ENCODE measurements at regions not wholly inside any gene's neighbourhood (a gene's known extent, or its start where the extent isn't known, plus 50 kb on each side); places are given as distances from the start of the nearest gene placed in this dataset.

DNA sequence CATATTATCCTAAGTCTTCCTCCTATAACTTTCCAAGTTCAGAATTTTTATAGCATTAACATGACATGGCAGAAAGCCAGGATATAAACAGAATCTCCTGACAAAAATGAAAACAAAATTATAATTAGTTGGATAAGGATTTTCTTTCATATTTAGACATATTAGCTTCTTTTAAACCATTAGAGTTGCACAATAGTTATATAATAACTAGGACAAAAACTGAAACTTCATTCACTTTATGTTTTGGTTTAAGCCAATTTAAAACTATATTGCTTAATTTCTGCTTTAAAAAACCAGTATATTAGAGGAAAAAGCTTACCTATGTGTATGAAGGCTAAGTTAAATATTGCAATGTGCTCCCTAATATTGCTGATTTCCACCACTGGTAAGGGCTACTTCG lies 254.8 kb downstream of the GPD2 start:
- Histone ChIP-seq H3K79me2 (ENCODE audit: control insufficient read depth, insufficient read depth, low read length) (no peaks in the 10 kb centered on the region), H3K9me1 (replicated peaks; ENCODE audit: control insufficient read depth, extremely low read depth, insufficient read depth, low read length) (no peaks in the 10 kb centered on the region), H3K27ac (ENCODE audit: insufficient read depth, low read depth, low read length) (no peak overlapping the region), H4K20me1 (replicated peaks; ENCODE audit: control insufficient read depth, extremely low read depth, insufficient read depth, low read length) (no peaks in the 10 kb centered on the region), H2AFZ (ENCODE audit: low read depth, low read length) (no peak overlapping the region), H3K9me3 (replicated peaks; ENCODE audit: control insufficient read depth, insufficient read depth, low read length) (no peaks in the 10 kb centered on the region), H3K9ac (replicated peaks; ENCODE audit: extremely low read depth, insufficient read depth, low read length) (no peak overlapping the region), H3K4me1 (ENCODE audit: control insufficient read depth, extremely low read depth, insufficient read depth, low read length) (no peaks in the 10 kb centered on the region), H3K4me2 (ENCODE audit: insufficient read depth, low read length) (no peak overlapping the region), H3K27me3 (ENCODE audit: control insufficient read depth in 2 of 2, insufficient read depth in 2 of 2, low read length in 2 of 2) (no peaks in the 10 kb centered on the region), H3K36me3 (ENCODE audit: control insufficient read depth in 2 of 2, extremely low read depth in 1 of 2, insufficient read depth in 2 of 2, low read length in 2 of 2) (no peaks in the 10 kb centered on the region), H3K4me3 (replicated peaks in 1 of 3; ENCODE audit: insufficient read depth in 1 of 3, low read depth in 1 of 3, low read length in 3 of 3) (no peak overlapping the region)
- TF ChIP-seq, protein P1, sequence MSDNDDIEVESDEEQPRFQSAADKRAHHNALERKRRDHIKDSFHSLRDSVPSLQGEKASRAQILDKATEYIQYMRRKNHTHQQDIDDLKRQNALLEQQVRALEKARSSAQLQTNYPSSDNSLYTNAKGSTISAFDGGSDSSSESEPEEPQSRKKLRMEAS (IDR thresholded peaks at IDR 0.05; ENCODE audit: insufficient read depth, insufficient read length), result no peak
- no peak for TF ChIP-seq MYC (IDR thresholded peaks at IDR 0.05; ENCODE audit: low read depth, low read length)
- TF ChIP-seq GATA2 (IDR thresholded peaks at IDR 0.05; ENCODE audit: insufficient read depth, insufficient read length, low read depth, low read length), result no peak
- no peak for TF ChIP-seq EZH2 (IDR thresholded peaks at IDR 0.05; ENCODE audit: borderline replicate concordance, low read depth, low read length, severe bottlenecking)
- TF ChIP-seq POLR2A (IDR thresholded peaks at IDR 0.05; ENCODE audit: low read depth, low read length), result no peak
- TF ChIP-seq, protein P2, sequence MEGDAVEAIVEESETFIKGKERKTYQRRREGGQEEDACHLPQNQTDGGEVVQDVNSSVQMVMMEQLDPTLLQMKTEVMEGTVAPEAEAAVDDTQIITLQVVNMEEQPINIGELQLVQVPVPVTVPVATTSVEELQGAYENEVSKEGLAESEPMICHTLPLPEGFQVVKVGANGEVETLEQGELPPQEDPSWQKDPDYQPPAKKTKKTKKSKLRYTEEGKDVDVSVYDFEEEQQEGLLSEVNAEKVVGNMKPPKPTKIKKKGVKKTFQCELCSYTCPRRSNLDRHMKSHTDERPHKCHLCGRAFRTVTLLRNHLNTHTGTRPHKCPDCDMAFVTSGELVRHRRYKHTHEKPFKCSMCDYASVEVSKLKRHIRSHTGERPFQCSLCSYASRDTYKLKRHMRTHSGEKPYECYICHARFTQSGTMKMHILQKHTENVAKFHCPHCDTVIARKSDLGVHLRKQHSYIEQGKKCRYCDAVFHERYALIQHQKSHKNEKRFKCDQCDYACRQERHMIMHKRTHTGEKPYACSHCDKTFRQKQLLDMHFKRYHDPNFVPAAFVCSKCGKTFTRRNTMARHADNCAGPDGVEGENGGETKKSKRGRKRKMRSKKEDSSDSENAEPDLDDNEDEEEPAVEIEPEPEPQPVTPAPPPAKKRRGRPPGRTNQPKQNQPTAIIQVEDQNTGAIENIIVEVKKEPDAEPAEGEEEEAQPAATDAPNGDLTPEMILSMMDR (IDR thresholded peaks at IDR 0.05; ENCODE audit: extremely low read depth in 1 of 2, insufficient read depth in 1 of 2, low read depth in 1 of 2, low read length in 2 of 2), result no peak
- no peak for TF ChIP-seq JUN (IDR thresholded peaks at IDR 0.05; ENCODE audit: borderline replicate concordance, insufficient read depth, insufficient read length, low read depth)
- TF ChIP-seq FOS (IDR thresholded peaks at IDR 0.05; ENCODE audit: borderline replicate concordance, insufficient read depth, low read length), result no peak
- TF ChIP-seq POLR2AphosphoS5 (IDR thresholded peaks at IDR 0.05; ENCODE audit: insufficient read depth, low read depth, low read length), result no peak
- dilution Hi-C loops (cut with MboI; ENCODE audit: extremely low pct_ligation_motif_present, low sequenced_read_pairs) (no loop called here), intact Hi-C loops (cut with micrococcal nuclease) (no loop called here)
- ChIA-PET CTCF (interaction anchor here (1.9 kb wide), 1 partner anchor 45 kb away, joined by 4 read pairs; no protein-coding TSS in a partner anchor), POLR2A (no interaction called here)
- no peak for DNase-seq (ENCODE audit: low read depth, low spot score)
- no TSS peak for BruUV-seq (replicated peaks)
- no peak for FAIRE-seq

Data from endothelial cell of umbilical vein (primary cell).